HUES64 (cell line): ENCODE measurements at regions not wholly inside any gene's neighbourhood (a gene's known extent, or its start where the extent isn't known, plus 50 kb on each side); places are given as distances from the start of the nearest gene placed in this dataset.
A peak's percentile ranks its signal among the peaks of the same experiment; 100 is the strongest.

Experiments used
- H3K27ac ChIP-seq: 2 replicates; pipeline ENCODE4 v1.7.0; 2013; ENCODE audit warnings: low read depth, low read length, inconsistent platforms
- H3K27me3 ChIP-seq: 2 replicates; pipeline ENCODE4 v1.6.1; 2013; ENCODE audit warnings: mild to moderate bottlenecking, low read length; ENCODE audit not compliant: insufficient read depth
- H3K36me3 ChIP-seq: 2 replicates; pipeline ENCODE4 v1.6.1; 2013; ENCODE audit warnings: mild to moderate bottlenecking, low read length; ENCODE audit not compliant: insufficient read depth
- H3K4me1 ChIP-seq: 2 replicates; pipeline ENCODE4 v1.6.1; 2013; ENCODE audit warnings: mild to moderate bottlenecking, low read length, moderate library complexity; ENCODE audit not compliant: insufficient read depth
- H3K4me3 ChIP-seq: 2 replicates; pipeline ENCODE4 v1.5.1; 2013; ENCODE audit warnings: mild to moderate bottlenecking, low read length, moderate library complexity
- H3K9ac ChIP-seq: 2 replicates; pipeline ENCODE4 v1.6.1; 2013; ENCODE audit warnings: mild to moderate bottlenecking, low read depth, low read length
- H3K9me3 ChIP-seq: 2 replicates; pipeline ENCODE4 v1.6.1; 2013; ENCODE audit warnings: low read depth, low read length; ENCODE audit not compliant: insufficient read depth
- WGBS: fragments of 150-250, 120-280 bp; methylation state at CpG from one replicate; pipeline ENCODE4 v1.1.7; 2013; ENCODE audit warnings: missing lambda C conversion rate; 5-methylcytosine and 5-hydroxymethylcytosine counted together

- Histone ChIP-seq H3K9me3 (peaks cover 14% of the 10 kb centered on the region), H3K9ac (no peak overlapping the region), H3K36me3 (no peaks in the 10 kb centered on the region), H3K27me3 (no peaks in the 10 kb centered on the region), H3K4me3 (no peak overlapping the region), H3K4me1 (peaks cover 10% of the 10 kb centered on the region; the same call in 1 of the 2 replicates), H3K27ac (no peak overlapping the region)
- WGBS: 91% methylated on average over 3 of the region's 3 CpGs
Observed at GRCh38 chr5:89030798-89031197, 147.8 kb upstream of the MEF2C start.

GRCh38 chr5:89028595-89029285 is 145.8 kb upstream of the MEF2C start:
- Histone ChIP-seq H3K4me3 (no peak overlapping the region), H3K27me3 (no peaks in the 10 kb centered on the region), H3K9ac (no peak overlapping the region), H3K36me3 (no peaks in the 10 kb centered on the region), H3K27ac (no peak overlapping the region), H3K9me3 (peaks cover 14% of the 10 kb centered on the region), H3K4me1 (peaks cover 10% of the 10 kb centered on the region; the same call in 1 of the 2 replicates)
- 98% methylated on average over 2 of the region's 2 CpGs for WGBS

- no peak overlapping the region for H3K9ac ChIP-seq
- H3K4me1 ChIP-seq: no peaks in the 10 kb centered on the region
- H3K9me3 ChIP-seq: peaks cover 14% of the 10 kb centered on the region
- H3K36me3 ChIP-seq: no peaks in the 10 kb centered on the region
- H3K4me3 ChIP-seq: no peak overlapping the region
- H3K27me3 ChIP-seq: no peaks in the 10 kb centered on the region
- no peak overlapping the region for H3K27ac ChIP-seq
- 90% methylated on average over 3 of the region's 3 CpGs for WGBS
Observed at GRCh38 chr5:89024045-89024444, 141.1 kb upstream of the MEF2C start.

- Histone ChIP-seq H3K9me3 (no peaks in the 10 kb centered on the region), H3K36me3 (no peaks in the 10 kb centered on the region), H3K27ac (no peak overlapping the region), H3K4me1 (no peaks in the 10 kb centered on the region), H3K4me3 (no peak overlapping the region), H3K9ac (no peak overlapping the region), H3K27me3 (no peaks in the 10 kb centered on the region)
- 93% methylated on average over 4 of the region's 4 CpGs for WGBS
Observed at GRCh38 chr5:89020926-89021610, 138.1 kb upstream of the MEF2C start.

GRCh38 chr5:89016741-89017303 is 133.8 kb upstream of the MEF2C start:
- H3K36me3 ChIP-seq: no peaks in the 10 kb centered on the region
- H3K4me1 ChIP-seq: peaks cover 12% of the 10 kb centered on the region
- H3K27me3 ChIP-seq: no peaks in the 10 kb centered on the region
- no peak overlapping the region for H3K9ac ChIP-seq
- no peak overlapping the region for H3K4me3 ChIP-seq
- H3K27ac ChIP-seq: no peak overlapping the region
- no peaks in the 10 kb centered on the region for H3K9me3 ChIP-seq
- 90% methylated on average over 2 of the region's 3 CpGs for WGBS

- Histone ChIP-seq H3K27ac (no peak overlapping the region), H3K4me1 (peaks cover 14% of the 10 kb centered on the region), H3K9me3 (no peaks in the 10 kb centered on the region), H3K27me3 (no peaks in the 10 kb centered on the region), H3K4me3 (no peak overlapping the region), H3K36me3 (no peaks in the 10 kb centered on the region), H3K9ac (no peak overlapping the region)
- WGBS: no CpG with 5 or more reads among the region's 1 CpG
Observed at GRCh38 chr5:89015409-89015808, 132.4 kb upstream of the MEF2C start.

- no peak overlapping the region for H3K4me3 ChIP-seq
- no peaks in the 10 kb centered on the region for H3K36me3 ChIP-seq
- no peak overlapping the region for H3K9ac ChIP-seq
- peak overlapping the region; percentile 17; the same call in 1 of the 2 replicates for H3K27ac ChIP-seq
- H3K27me3 ChIP-seq: no peaks in the 10 kb centered on the region
- H3K4me1 ChIP-seq: peaks cover 14% of the 10 kb centered on the region
- 76% methylated on average over 5 of the region's 6 CpGs for WGBS
- no peaks in the 10 kb centered on the region for H3K9me3 ChIP-seq
Observed at GRCh38 chr5:89011778-89012711, 129.1 kb upstream of the MEF2C start.

GRCh38 chr5:89010512-89010911 is 127.5 kb upstream of the MEF2C start:
- WGBS: 100% methylated on average over 2 of the region's 2 CpGs
- Histone ChIP-seq H3K27me3 (no peaks in the 10 kb centered on the region), H3K27ac (no peak overlapping the region), H3K4me1 (peaks cover 14% of the 10 kb centered on the region), H3K9me3 (no peaks in the 10 kb centered on the region), H3K9ac (no peak overlapping the region), H3K4me3 (no peak overlapping the region), H3K36me3 (no peaks in the 10 kb centered on the region)

GRCh38 chr5:89008291-89008690 is 125.3 kb upstream of the MEF2C start:
- Histone ChIP-seq H3K36me3 (no peaks in the 10 kb centered on the region), H3K4me3 (no peak overlapping the region), H3K4me1 (peaks cover 14% of the 10 kb centered on the region), H3K9me3 (no peaks in the 10 kb centered on the region), H3K27ac (no peak overlapping the region), H3K27me3 (no peaks in the 10 kb centered on the region), H3K9ac (no peak overlapping the region)
- WGBS: 100% methylated on average over 1 of the region's 1 CpG

- Histone ChIP-seq H3K9ac (no peak overlapping the region), H3K27me3 (no peaks in the 10 kb centered on the region), H3K4me3 (no peak overlapping the region), H3K36me3 (no peaks in the 10 kb centered on the region), H3K27ac (no peak overlapping the region), H3K4me1 (no peaks in the 10 kb centered on the region), H3K9me3 (no peaks in the 10 kb centered on the region)
- WGBS: 100% methylated on average over 2 of the region's 2 CpGs
Observed at GRCh38 chr5:89005990-89006389, 123.0 kb upstream of the MEF2C start.

GRCh38 chr5:89004379-89004778 is 121.4 kb upstream of the MEF2C start:
- 98% methylated on average over 3 of the region's 3 CpGs for WGBS

More at GRCh38 chr5:89004379-89004778, 121.4 kb upstream of the MEF2C start:
- no peak overlapping the region for H3K4me3 ChIP-seq
- H3K9ac ChIP-seq: no peak overlapping the region
- H3K27me3 ChIP-seq: no peaks in the 10 kb centered on the region
- H3K27ac ChIP-seq: no peak overlapping the region
- no peaks in the 10 kb centered on the region for H3K36me3 ChIP-seq
- H3K9me3 ChIP-seq: no peaks in the 10 kb centered on the region
- no peaks in the 10 kb centered on the region for H3K4me1 ChIP-seq
